Left lung (tissue), 4 donors: ENCODE measurements at regions not wholly inside any gene's neighbourhood (a gene's known extent, or its start where the extent isn't known, plus 50 kb on each side); places are given as distances from the start of the nearest gene placed in this dataset.

Source experiments
- ATAC-seq: fragments of 200-7000 bp; cut with Tn5 transposase; one replicate; pipeline ENCODE4 v1.9.1; 2020; ENCODE audit warnings: moderate library complexity
- DNase-seq, 4 donors: peaks; one replicate each; pipeline ENCODE4 v3.0.0-alpha.2; 2013 to 2020
- H3K27ac ChIP-seq, 2 donors: fragments of 200-600 bp; sonication (generic) in 1 of 2; one replicate each; pipeline versions ENCODE4 v1.5.0 to v1.8.0; 2020 to 2021
- H3K27me3 ChIP-seq, 2 donors: fragments of 200-600 bp; sonication (generic) in 1 of 2; one replicate each; pipeline versions ENCODE4 v1.5.0 to v1.8.0; 2020 to 2021
- H3K36me3 ChIP-seq, 2 donors: fragments of 200-600 bp; sonication (generic) in 1 of 2; one replicate each; pipeline versions ENCODE4 v1.5.0 to v1.8.0; 2020 to 2021
- H3K4me1 ChIP-seq, 2 donors: fragments of 200-600 bp; one replicate each; pipeline ENCODE4 v1.8.0; 2021
- H3K4me3 ChIP-seq, 2 donors: fragments of 200-600 bp; sonication (generic) in 1 of 2; one replicate each; pipeline versions ENCODE4 v1.5.0 to v1.8.0; 2020 to 2021; ENCODE audit warnings: mild to moderate bottlenecking in 1 of 2
- H3K9me3 ChIP-seq, 2 donors: fragments of 200-600 bp; sonication (generic) in 1 of 2; one replicate each; pipeline versions ENCODE4 v1.5.0 to v1.8.0; 2020 to 2021
- intact Hi-C, 2 donors: fragments of 100-400 bp; cut with DNase I; formaldehyde crosslinking; loops; one replicate each; pipeline versions ENCODE4 v1.11.2 to v1.14.2; 2022
- TF ChIP-seq, protein P1 (sequence below), 2 donors: fragments of 200-600 bp; sonication (generic) in 1 of 2; IDR thresholded peaks; one replicate each; pipeline versions ENCODE4 v1.5.0 to v1.8.0; 2021; ENCODE audit warnings: antibody characterized with exemption in 2 of 2
- donor health status: DM: no; HTN: yes; CAD: no.
- donor health status: DM: no; HTN: no; CAD: no.

DNA sequence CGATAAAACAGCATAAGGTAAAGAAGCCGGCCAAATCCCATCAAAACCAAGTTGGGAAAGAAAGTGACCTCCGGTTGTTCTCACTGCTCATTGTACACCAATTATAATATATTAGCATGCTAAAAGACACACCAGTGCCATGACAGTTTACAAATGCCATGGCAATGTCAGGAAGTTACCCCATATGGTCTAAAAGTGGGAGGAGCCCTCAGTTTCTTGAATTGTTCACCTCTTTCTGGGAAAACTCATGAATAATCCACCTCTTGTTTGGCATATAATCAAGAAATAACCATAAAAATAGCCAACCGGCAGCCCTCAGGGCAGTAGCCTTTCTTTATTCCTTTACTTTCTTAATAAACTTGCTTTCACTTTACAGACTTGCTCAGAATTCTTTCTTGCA, 544.9 kb upstream of the SETBP1 start:
- intact Hi-C loops = no loop called here
- H3K4me1 ChIP-seq = no peaks in the 10 kb centered on the region
- ATAC-seq (no peak), DNase-seq (no peak)
- H3K9me3 ChIP-seq = no peaks in the 10 kb centered on the region
- H3K36me3 ChIP-seq = no peaks in the 10 kb centered on the region
- no peaks in the 10 kb centered on the region for H3K27me3 ChIP-seq
- TF ChIP-seq, protein P1, sequence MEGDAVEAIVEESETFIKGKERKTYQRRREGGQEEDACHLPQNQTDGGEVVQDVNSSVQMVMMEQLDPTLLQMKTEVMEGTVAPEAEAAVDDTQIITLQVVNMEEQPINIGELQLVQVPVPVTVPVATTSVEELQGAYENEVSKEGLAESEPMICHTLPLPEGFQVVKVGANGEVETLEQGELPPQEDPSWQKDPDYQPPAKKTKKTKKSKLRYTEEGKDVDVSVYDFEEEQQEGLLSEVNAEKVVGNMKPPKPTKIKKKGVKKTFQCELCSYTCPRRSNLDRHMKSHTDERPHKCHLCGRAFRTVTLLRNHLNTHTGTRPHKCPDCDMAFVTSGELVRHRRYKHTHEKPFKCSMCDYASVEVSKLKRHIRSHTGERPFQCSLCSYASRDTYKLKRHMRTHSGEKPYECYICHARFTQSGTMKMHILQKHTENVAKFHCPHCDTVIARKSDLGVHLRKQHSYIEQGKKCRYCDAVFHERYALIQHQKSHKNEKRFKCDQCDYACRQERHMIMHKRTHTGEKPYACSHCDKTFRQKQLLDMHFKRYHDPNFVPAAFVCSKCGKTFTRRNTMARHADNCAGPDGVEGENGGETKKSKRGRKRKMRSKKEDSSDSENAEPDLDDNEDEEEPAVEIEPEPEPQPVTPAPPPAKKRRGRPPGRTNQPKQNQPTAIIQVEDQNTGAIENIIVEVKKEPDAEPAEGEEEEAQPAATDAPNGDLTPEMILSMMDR (IDR thresholded peaks at IDR 0.05) = no peak
- H3K4me3 ChIP-seq = no peak overlapping the region
- H3K27ac ChIP-seq = no peak overlapping the region

DNA sequence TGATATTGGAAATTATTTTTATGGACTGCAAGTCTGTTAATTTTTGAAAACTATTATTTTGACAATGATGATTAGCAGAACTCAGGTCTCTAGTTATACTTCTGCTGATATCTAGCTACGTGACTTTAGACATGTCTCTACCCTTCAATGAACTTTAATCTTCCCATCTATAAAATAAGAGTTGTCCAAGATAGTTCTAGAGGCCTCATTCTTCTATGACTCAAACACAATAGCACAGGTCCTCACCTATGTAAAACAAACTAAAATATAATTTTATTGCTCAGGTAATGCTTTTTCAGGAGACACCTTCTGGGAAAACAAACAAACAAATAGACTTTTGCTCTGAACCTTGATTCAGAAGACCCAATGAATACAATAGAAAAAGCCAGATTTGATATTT, 544.4 kb upstream of the SETBP1 start:
- Histone ChIP-seq H3K36me3 (no peaks in the 10 kb centered on the region), H3K27ac (no peak overlapping the region), H3K27me3 (no peaks in the 10 kb centered on the region), H3K9me3 (no peaks in the 10 kb centered on the region), H3K4me3 (no peak overlapping the region), H3K4me1 (no peaks in the 10 kb centered on the region)
- TF ChIP-seq, protein P1 (IDR thresholded peaks at IDR 0.05) = no peak
- ATAC-seq (no peak), DNase-seq (no peak)
- intact Hi-C loops = no loop called here

DNA sequence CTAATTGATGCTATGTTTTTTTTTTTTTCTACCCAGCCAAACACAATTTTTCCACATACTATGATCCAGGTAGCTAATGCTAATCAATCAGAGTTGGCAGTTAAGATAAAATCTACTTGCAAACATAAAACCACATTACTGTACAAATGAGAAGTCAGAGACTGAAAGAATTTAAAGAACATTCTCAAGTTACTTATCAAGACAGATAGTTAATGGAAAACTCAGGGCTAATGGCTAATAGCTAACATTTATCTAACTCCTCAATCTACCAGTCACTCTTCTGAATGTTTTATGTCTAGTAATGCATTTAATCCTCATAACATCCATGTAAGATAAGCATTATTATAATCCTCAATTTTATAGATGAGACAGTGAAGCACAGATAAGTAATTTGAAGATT, 537.6 kb upstream of the SETBP1 start:
- intact Hi-C loops = no loop called here
- Histone ChIP-seq H3K27ac (no peak overlapping the region), H3K27me3 (no peaks in the 10 kb centered on the region), H3K4me3 (no peak overlapping the region), H3K36me3 (no peaks in the 10 kb centered on the region), H3K4me1 (no peaks in the 10 kb centered on the region), H3K9me3 (no peaks in the 10 kb centered on the region)
- TF ChIP-seq, protein P1 (IDR thresholded peaks at IDR 0.05) = no peak
- no peak for DNase-seq
- ATAC-seq = no peak

DNA sequence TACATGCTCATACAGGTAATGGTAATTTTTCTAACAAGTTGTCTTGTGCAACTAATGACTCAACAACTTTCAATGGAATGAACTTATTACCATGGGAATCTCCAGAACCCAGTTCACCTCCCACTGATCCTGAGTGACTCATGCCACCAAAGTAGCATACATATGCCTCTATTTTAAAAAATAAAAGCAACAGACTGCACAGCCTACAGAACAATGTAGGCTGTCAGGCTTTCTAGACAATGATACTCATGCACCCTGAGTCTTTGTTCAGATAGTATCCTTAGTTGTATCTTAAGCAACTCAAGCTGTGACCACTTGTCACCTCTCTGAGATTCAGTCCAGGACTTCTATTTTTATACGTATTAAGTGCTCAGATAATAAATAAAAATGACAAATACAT, 531.0 kb upstream of the SETBP1 start:
- no peak for DNase-seq
- Histone ChIP-seq H3K27me3 (no peaks in the 10 kb centered on the region), H3K4me3 (no peak overlapping the region), H3K27ac (no peak overlapping the region), H3K36me3 (no peaks in the 10 kb centered on the region), H3K9me3 (peaks cover 0 to 2% of the 10 kb centered on the region in 2 donors), H3K4me1 (no peaks in the 10 kb centered on the region)
- ATAC-seq = peak; percentile 44
- TF ChIP-seq, protein P1 (IDR thresholded peaks at IDR 0.05) = no peak
- intact Hi-C loops = no loop called here

DNA sequence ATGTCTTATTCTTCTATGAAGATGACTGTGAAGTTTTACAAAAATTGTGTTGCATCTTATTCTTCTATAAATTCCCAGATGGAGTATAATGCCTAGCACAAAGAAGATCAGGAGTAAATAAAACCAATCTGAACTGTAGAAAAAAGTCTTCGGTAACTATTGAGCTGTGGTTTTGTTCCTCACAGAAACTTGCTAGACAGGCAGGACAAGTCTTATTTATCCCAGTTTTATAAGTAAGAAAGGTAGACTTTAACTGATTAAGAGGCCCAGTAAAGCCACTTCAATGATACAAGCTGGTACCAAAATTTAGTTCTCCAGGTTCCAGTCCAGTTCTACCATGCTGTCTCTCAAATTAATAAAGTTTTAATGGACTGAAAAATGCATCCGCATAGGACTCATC, 526.7 kb upstream of the SETBP1 start:
- intact Hi-C loops = no loop called here
- DNase-seq = no peak

More for the DNA sequence above, 526.7 kb upstream of the SETBP1 start:
- Histone ChIP-seq H3K4me3 (no peak overlapping the region), H3K4me1 (no peaks in the 10 kb centered on the region), H3K27ac (no peak overlapping the region), H3K36me3 (no peaks in the 10 kb centered on the region), H3K9me3 (peaks cover 0 to 2% of the 10 kb centered on the region in 2 donors), H3K27me3 (no peaks in the 10 kb centered on the region)
- TF ChIP-seq, protein P1 (IDR thresholded peaks at IDR 0.05) = no peak
- ATAC-seq = no peak
